ENCODE measurements at regions not wholly inside any gene's neighbourhood (a gene's known extent, or its start where the extent isn't known, plus 50 kb on each side); places are given as distances from the start of the nearest gene placed in this dataset.

GRCh38 chr9:108722396-108722795, 133.4 kb downstream of the ACTL7B start:
- no peak for TF ChIP-seq POLR2A (IDR thresholded peaks at IDR 0.05; ENCODE audit: low read depth, low read length)
- TF ChIP-seq CTCF (conservative IDR thresholded peaks at IDR 0.05; ENCODE audit: low read depth, low read length), result no peak
- no peak for TF ChIP-seq SMC3 (IDR thresholded peaks at IDR 0.05; ENCODE audit: low read depth, low read length)
- no peak for TF ChIP-seq RCOR1 (IDR thresholded peaks at IDR 0.05; ENCODE audit: insufficient replicate concordance, low read length)
- no peak for TF ChIP-seq BHLHE40 (IDR thresholded peaks at IDR 0.05; ENCODE audit: low read depth, low read length)
- no peak for TF ChIP-seq MXI1 (IDR thresholded peaks at IDR 0.05; ENCODE audit: borderline replicate concordance, low read depth, low read length)
- no peak for TF ChIP-seq USF2 (IDR thresholded peaks at IDR 0.05; ENCODE audit: low read depth, low read length)
- no peak for TF ChIP-seq MAFK (IDR thresholded peaks at IDR 0.05; ENCODE audit: low read depth, low read length)
